Retinal pigment epithelial cell (primary cell): ENCODE measurements at regions not wholly inside any gene's neighbourhood (a gene's known extent, or its start where the extent isn't known, plus 50 kb on each side); places are given as distances from the start of the nearest gene placed in this dataset.

Experiments used
- DNase-seq: peaks from one replicate; pipeline ENCODE4 v3.0.0-alpha.2; 2010; ENCODE audit warnings: low read depth
- H3K4me3 ChIP-seq: 2 replicates; pipeline ENCODE4 v1.5.1; 2011; ENCODE audit warnings: mild to moderate bottlenecking, low read length, control low read depth, moderate library complexity
- CTCF ChIP-seq: conservative IDR thresholded peaks from 2 replicates; pipeline ENCODE4 v1.5.1; 2011; ENCODE audit warnings: low read depth, low read length, control low read depth, inconsistent platforms

- TF ChIP-seq CTCF = no peak
- DNase-seq = no peak
- H3K4me3 ChIP-seq = no peak overlapping the region
Observed at GRCh38 chr13:100899720-100900316, 225.2 kb upstream of the TMTC4 start.

GRCh38 chr13:100898431-100898830, 223.8 kb upstream of the TMTC4 start:
- H3K4me3 ChIP-seq = no peak overlapping the region
- no peak for TF ChIP-seq CTCF
- DNase-seq = no peak

GRCh38 chr13:100895651-100896050, 221.1 kb upstream of the TMTC4 start:
- DNase-seq = no peak
- no peak overlapping the region for H3K4me3 ChIP-seq
- no peak for TF ChIP-seq CTCF

- DNase-seq = no peak
- no peak for TF ChIP-seq CTCF
- H3K4me3 ChIP-seq = no peak overlapping the region
Observed at GRCh38 chr13:100892981-100893380, 218.4 kb upstream of the TMTC4 start.

- H3K4me3 ChIP-seq = no peak overlapping the region
- DNase-seq = peak; percentile 27
- TF ChIP-seq CTCF = no peak
Observed at GRCh38 chr13:100890645-100891044, 216.1 kb upstream of the TMTC4 start.

- H3K4me3 ChIP-seq = no peak overlapping the region
- TF ChIP-seq CTCF = no peak
- peak; percentile 48 for DNase-seq
Observed at GRCh38 chr13:100887729-100888151, 213.1 kb upstream of the TMTC4 start.

GRCh38 chr13:100883453-100883852, 208.9 kb upstream of the TMTC4 start:
- DNase-seq = no peak
- TF ChIP-seq CTCF = no peak
- H3K4me3 ChIP-seq = no peak overlapping the region
